Adrenal gland (tissue), 9 donors: ENCODE measurements at regions not wholly inside any gene's neighbourhood (a gene's known extent, or its start where the extent isn't known, plus 50 kb on each side); places are given as distances from the start of the nearest gene placed in this dataset.

Experiments
- DNase-seq, 7 donors: peaks; one replicate each; pipeline ENCODE4 v3.0.0-alpha.2; 2019 to 2020
- H3K27ac ChIP-seq, 5 donors: fragments of 200-600 bp; sonication (generic) in 4 of 5; 1 replicate in 3 of 5; 2 replicates in 2 of 5; pipeline versions ENCODE4 v1.5.1 to v1.8.0; 2016 to 2020; ENCODE audit warnings: mild to moderate bottlenecking in 1 of 5
- H3K27me3 ChIP-seq: fragments of 200-600 bp; 2 replicates; pipeline ENCODE4 v1.8.0; 2021
- H3K36me3 ChIP-seq, 2 donors: fragments of 200-600 bp; replicated peaks in 1 of 2; 1 replicate in 1 of 2; 2 replicates in 1 of 2; pipeline versions ENCODE4 v1.5.1 to v1.8.0; 2018 to 2022
- H3K4me1 ChIP-seq, 2 donors: fragments of 200-600 bp; replicated peaks in 1 of 2; 1 replicate in 1 of 2; 2 replicates in 1 of 2; pipeline versions ENCODE4 v1.5.1 to v1.8.0; 2018 to 2021
- H3K4me3 ChIP-seq, 4 donors: fragments of 200-600 bp; sonication (generic) in 3 of 4; one replicate each; pipeline ENCODE4 v1.5.1; 2016 to 2018
- H3K9me3 ChIP-seq, 3 donors: fragments of 200-600 bp; sonication (generic) in 1 of 3; replicated peaks in 1 of 3; 1 replicate in 2 of 3; 2 replicates in 1 of 3; pipeline versions ENCODE4 v1.5.1 to v1.8.0; 2016 to 2021
- POLR2A ChIP-seq, 2 donors: fragments of 450-650 bp; IDR thresholded peaks; one replicate each; pipeline ENCODE4 v1.6.1; 2017; ENCODE audit warnings: antibody characterized with exemption in 2 of 2, mild to moderate bottlenecking in 2 of 2, moderate library complexity in 1 of 2
- WGBS, 4 donors: extraction: QIAGEN DNeasy Blood & Tissue Kit in 2 of 4; methylation state at CpG; one replicate each; pipeline versions ENCODE4 v1.1.5 to v1.1.7; 2013 to 2017; 5-methylcytosine and 5-hydroxymethylcytosine counted together
- intact Hi-C, 2 donors: fragments of 100-400 bp; cut with DNase I; formaldehyde crosslinking; loops; one replicate each; pipeline versions ENCODE4 v1.14.1 to v1.15.0; 2022 to 2023
- TF ChIP-seq, protein P1 (sequence below), 6 experiments: fragments of 450-650 bp in 4 of 6; fragments of 200-600 bp in 2 of 6; sonication (generic) in 1 of 6; IDR thresholded peaks; 1 replicate in 5 of 6; 2 replicates in 1 of 6; pipeline versions ENCODE4 v1.5.1 to v1.8.0; 2016 to 2021; ENCODE audit warnings: antibody characterized with exemption in 6 of 6, mild to moderate bottlenecking in 2 of 6, moderate library complexity in 1 of 6
- donor health status: healthy with polysubstance abuse.
- donor health status: Bipolar disorder and iron deficiency.
- donor health status: DM: yes; HTN: yes; CAD: no.
- donor health status: DM: no; HTN: no; CAD: no.
- donor health status: DM: no; HTN: no; CAD: no.

DNA sequence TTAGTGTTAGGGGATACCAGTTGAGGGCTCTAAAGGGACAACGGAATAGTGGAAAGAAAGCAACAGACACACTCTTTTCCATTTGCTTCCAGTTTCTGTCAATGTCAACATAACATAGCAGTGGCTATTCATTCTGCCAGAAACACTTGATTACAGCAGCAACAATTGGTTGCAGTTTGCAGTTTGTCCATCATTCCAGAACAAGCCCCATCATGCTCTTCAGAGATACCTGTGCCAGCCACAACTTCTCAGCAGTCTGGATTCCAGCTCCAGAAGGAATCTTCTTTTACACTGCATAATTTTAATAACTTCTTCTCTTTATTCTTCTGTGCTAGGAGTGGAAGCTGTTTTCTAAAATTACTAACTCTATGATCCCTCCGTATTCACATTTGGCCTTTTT is 1521.4 kb downstream of the PLA2G4A start:
- no peak for DNase-seq
- WGBS, 4 donors: 70 to 90% (median 78%) methylated on average over 2 of the region's 2 CpGs
- no peaks in the 10 kb centered on the region for H3K27me3 ChIP-seq
- TF ChIP-seq, protein P1, sequence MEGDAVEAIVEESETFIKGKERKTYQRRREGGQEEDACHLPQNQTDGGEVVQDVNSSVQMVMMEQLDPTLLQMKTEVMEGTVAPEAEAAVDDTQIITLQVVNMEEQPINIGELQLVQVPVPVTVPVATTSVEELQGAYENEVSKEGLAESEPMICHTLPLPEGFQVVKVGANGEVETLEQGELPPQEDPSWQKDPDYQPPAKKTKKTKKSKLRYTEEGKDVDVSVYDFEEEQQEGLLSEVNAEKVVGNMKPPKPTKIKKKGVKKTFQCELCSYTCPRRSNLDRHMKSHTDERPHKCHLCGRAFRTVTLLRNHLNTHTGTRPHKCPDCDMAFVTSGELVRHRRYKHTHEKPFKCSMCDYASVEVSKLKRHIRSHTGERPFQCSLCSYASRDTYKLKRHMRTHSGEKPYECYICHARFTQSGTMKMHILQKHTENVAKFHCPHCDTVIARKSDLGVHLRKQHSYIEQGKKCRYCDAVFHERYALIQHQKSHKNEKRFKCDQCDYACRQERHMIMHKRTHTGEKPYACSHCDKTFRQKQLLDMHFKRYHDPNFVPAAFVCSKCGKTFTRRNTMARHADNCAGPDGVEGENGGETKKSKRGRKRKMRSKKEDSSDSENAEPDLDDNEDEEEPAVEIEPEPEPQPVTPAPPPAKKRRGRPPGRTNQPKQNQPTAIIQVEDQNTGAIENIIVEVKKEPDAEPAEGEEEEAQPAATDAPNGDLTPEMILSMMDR (IDR thresholded peaks at IDR 0.05): no peak
- TF ChIP-seq POLR2A (IDR thresholded peaks at IDR 0.05): no peak
- no peaks in the 10 kb centered on the region for H3K4me1 ChIP-seq
- intact Hi-C loops: no loop called here
- no peak overlapping the region for H3K27ac ChIP-seq
- no peak overlapping the region for H3K4me3 ChIP-seq
- no peaks in the 10 kb centered on the region for H3K36me3 ChIP-seq
- no peaks in the 10 kb centered on the region for H3K9me3 ChIP-seq

DNA sequence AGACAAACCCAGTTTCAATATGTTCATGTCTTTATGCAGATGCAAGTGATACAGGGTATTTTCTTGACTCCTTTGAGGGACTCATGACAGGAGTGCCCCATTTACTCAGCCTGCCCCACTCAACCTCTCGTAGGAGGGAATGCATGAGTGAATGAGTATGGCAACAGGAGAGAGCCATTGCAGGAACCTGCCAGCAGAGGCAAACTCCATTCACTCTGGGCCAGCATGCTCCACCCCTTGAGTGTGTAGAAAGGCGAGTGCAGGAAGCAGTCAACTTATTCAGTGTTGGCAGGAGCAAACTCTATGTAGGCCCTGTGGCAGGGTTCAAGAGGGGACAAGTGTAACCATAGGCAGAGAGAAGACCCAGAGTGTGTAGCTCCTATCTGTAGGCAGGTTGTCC is 1526.3 kb downstream of the PLA2G4A start:
- no peaks in the 10 kb centered on the region for H3K27me3 ChIP-seq
- WGBS, 4 donors: 52 to 87% (median 66%) methylated on average over 2 of the region's 2 CpGs
- TF ChIP-seq, protein P1 (IDR thresholded peaks at IDR 0.05): no peak
- no peak for TF ChIP-seq POLR2A (IDR thresholded peaks at IDR 0.05)
- no peaks in the 10 kb centered on the region for H3K4me1 ChIP-seq
- no peak overlapping the region for H3K27ac ChIP-seq
- H3K9me3 ChIP-seq: no peaks in the 10 kb centered on the region
- intact Hi-C loops: no loop called here
- no peak for DNase-seq
- H3K36me3 ChIP-seq: no peaks in the 10 kb centered on the region
- H3K4me3 ChIP-seq: no peak overlapping the region

DNA sequence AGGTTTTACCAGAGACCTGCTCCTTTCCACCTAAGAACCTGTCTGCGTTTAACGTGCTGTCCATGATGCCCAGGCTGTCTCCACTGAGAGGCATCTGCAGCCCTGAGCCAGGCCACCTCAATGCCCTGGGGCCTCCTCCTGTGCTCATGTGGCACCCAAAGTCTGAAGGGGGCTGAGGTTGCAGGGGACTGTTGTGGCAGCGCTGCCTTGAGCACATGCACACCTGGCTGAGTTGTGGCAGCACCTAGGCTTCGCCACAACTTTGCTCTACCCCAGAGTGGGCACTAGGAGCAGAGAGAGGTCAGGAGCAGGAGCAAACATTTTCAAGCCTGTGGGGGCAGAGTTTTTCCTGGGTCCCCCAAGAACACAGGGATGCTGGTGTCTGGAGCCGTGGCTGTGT is 1527.1 kb downstream of the PLA2G4A start:
- intact Hi-C loops: no loop called here
- TF ChIP-seq POLR2A (IDR thresholded peaks at IDR 0.05): no peak
- TF ChIP-seq, protein P1 (IDR thresholded peaks at IDR 0.05): no peak
- no peaks in the 10 kb centered on the region for H3K9me3 ChIP-seq
- no peaks in the 10 kb centered on the region for H3K36me3 ChIP-seq
- WGBS, 4 donors: 50 to 75% (median 74%) methylated on average over 2 to 5 of the region's 5 CpGs; no CpG with 5 or more reads in 1 of the 4 donors
- H3K27ac ChIP-seq: no peak overlapping the region
- H3K27me3 ChIP-seq: no peaks in the 10 kb centered on the region
- DNase-seq: no peak
- no peak overlapping the region for H3K4me3 ChIP-seq
- H3K4me1 ChIP-seq: no peaks in the 10 kb centered on the region

DNA sequence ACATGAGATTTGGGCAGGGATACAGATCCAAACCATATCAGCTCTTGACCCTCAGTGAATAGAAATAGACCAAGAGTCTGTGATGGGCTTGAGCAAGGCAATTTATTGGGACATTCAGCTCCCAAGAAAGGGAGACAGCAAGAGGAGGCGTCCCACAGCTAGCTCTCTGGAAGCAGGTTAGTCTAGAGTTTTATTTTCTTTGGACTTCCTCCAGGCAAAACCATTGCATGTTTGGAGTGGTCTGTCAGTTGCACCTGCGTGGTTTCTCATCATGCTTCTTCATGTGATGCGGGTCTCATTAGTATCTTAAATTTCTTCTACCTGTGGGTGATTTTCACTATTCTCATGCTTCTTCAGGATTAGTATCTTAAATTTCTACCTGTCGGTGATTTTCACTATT is 1530.6 kb downstream of the PLA2G4A start:
- no peak for DNase-seq

More for the DNA sequence above, 1530.6 kb downstream of the PLA2G4A start:
- Histone ChIP-seq H3K9me3 (no peaks in the 10 kb centered on the region), H3K4me1 (no peaks in the 10 kb centered on the region), H3K4me3 (no peak overlapping the region), H3K27ac (no peak overlapping the region), H3K27me3 (no peaks in the 10 kb centered on the region), H3K36me3 (no peaks in the 10 kb centered on the region)
- 82 to 87% (median 84%) methylated on average over 4 of the region's 4 CpGs for WGBS, 4 donors
- no peak for TF ChIP-seq POLR2A (IDR thresholded peaks at IDR 0.05)
- TF ChIP-seq, protein P1 (IDR thresholded peaks at IDR 0.05): no peak
- intact Hi-C loops: no loop called here
